Astrocyte of the cerebellum (primary cell): ENCODE measurements at regions not wholly inside any gene's neighbourhood (a gene's known extent, or its start where the extent isn't known, plus 50 kb on each side); places are given as distances from the start of the nearest gene placed in this dataset.

ENCODE experiments used
- DNase-seq: peaks from one replicate; pipeline ENCODE4 v3.0.0-alpha.2; 2011; ENCODE audit warnings: low read depth
- H3K4me3 ChIP-seq: 2 replicates; pipeline ENCODE4 v1.5.1; 2011; ENCODE audit warnings: mild to moderate bottlenecking, low read depth, low read length, moderate library complexity
- CTCF ChIP-seq: IDR thresholded peaks from 2 replicates; pipeline ENCODE4 v1.5.1; 2012; ENCODE audit warnings: low read length, low read depth, moderate library complexity, mild to moderate bottlenecking; ENCODE audit errors: missing control alignments
- in situ Hi-C: cut with HindIII; loops from 2 replicates; pipeline ENCODE4 v1.10.0; 2017; ENCODE audit warnings: low sequenced_read_pairs

- in situ Hi-C loops = no loop called here
- no peak overlapping the region for H3K4me3 ChIP-seq
- no peak for TF ChIP-seq CTCF
- DNase-seq = no peak
These were observed 106.5 kb downstream of the KLF13 start for GRCh38 chr15:31433091-31433490.

- H3K4me3 ChIP-seq = no peak overlapping the region
- no peak for TF ChIP-seq CTCF
- in situ Hi-C loops = no loop called here
- no peak for DNase-seq
These were observed 106.9 kb downstream of the KLF13 start for GRCh38 chr15:31433574-31433973.

DNA sequence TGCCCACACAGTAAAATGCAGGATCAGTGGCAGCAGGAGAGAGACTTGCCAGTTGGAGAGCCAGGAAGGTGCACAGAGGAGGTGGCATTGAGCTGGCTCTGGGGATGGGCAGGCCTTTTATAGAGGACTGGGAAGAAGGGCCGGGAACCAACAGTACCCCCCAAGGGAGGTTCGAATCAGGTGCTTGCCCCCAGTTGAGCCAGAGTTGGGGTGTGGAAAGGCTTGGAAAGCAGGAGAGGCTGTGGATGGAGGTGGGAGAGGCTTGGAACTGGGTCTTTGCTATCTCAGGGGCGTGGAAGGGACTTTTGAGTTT, 107.6 kb downstream of the KLF13 start:
- no peak for TF ChIP-seq CTCF
- DNase-seq = no peak
- in situ Hi-C loops = no loop called here
- H3K4me3 ChIP-seq = no peak overlapping the region

DNA sequence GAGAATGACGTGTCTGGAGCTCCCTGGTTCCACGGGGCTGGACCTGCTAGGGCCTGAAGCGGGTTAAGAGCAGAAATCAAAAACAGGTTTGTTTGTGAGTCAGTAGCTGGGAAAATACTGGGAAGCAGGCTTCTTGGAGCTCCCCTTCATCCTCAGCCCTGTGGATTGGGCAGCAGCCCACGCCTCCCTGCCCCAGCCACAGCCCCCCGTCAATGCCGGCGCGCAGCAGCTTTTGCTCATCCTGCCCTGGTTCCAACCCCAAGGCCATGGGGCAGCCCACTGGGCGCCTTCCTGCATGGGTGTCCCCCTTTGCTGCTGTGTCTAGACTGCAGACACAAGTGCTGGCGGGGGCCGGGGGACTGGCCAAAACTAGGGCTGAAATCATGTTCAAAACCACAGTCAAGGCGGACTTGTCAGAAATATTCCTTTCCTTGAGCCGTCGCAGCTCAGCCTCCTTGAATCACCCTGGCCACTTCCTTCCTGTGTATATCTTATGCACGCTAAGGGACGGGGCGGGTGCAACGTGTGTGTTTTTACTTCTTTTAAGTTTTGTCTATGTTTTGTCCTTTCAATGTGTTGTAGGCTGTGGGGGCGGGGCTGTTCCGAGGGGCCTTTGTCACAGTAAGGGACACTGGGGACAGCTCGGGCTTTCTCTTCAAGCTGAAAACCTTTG, 108.1 kb downstream of the KLF13 start:
- DNase-seq = peak; percentile 24
- in situ Hi-C loops = no loop called here
- no peak overlapping the region for H3K4me3 ChIP-seq
- no peak for TF ChIP-seq CTCF

- TF ChIP-seq CTCF = peak; percentile 74
- no peak overlapping the region for H3K4me3 ChIP-seq
- peak; percentile 18 for DNase-seq
- in situ Hi-C loops = no loop called here
These were observed 108.8 kb downstream of the KLF13 start for GRCh38 chr15:31435261-31435911.

DNA sequence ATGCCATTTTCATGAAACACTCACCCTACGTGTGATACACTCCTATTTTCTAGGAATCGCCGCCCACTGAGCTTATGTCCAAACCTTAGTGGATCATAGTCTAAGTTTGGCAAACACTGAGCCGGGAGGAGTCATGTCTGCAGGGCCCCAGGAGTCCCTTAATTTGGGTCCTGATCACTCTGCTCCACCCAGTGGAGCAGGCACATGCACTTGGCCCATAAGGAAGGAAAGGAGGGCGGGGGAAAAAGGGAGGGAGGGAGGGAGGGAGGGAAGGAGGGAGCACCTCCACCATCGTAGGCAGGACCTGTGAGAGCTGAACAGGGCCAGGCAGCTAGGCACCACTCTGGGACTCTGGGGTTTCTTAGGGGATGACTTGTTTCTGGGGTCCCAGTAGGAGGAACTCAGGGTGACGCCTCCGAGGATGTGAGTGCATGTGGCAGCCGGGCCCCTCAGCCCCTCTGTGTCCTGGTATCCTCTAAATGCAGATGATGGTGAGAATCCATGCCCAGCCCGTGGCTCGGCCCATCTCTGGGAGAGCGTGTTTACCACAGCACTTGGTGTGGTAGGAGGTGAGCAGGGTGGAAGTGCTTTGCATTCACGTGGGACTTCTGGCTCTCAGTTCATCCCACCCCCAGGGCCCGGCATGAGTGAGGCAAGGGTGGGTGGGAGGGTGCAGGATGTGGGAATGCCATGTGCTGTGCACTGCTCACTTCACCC, 109.4 kb downstream of the KLF13 start:
- TF ChIP-seq CTCF = no peak
- in situ Hi-C loops = no loop called here
- H3K4me3 ChIP-seq = no peak overlapping the region
- no peak for DNase-seq
